HEK293 (cell line): ENCODE measurements at regions not wholly inside any gene's neighbourhood (a gene's known extent, or its start where the extent isn't known, plus 50 kb on each side); places are given as distances from the start of the nearest gene placed in this dataset.
A peak's percentile ranks its signal among the peaks of the same experiment; 100 is the strongest.

Experiments used
- CTCF ChIA-PET: fragments of 350-600 bp; formaldehyde crosslinking; extraction: SDS; loops from one replicate; lab custom pipeline; 2021; ENCODE audit warnings: antibody characterized with exemption; lab: Yijun Ruan, JAX
- POLR2A ChIA-PET: fragments of 300-600 bp; formaldehyde crosslinking; extraction: SDS; loops from one replicate; lab custom pipeline; 2020; ENCODE audit warnings: antibody characterized with exemption, inconsistent platforms; lab: Yijun Ruan, JAX
- H3K27ac ChIP-seq: fragments of 200-500 bp; sonication (Bioruptor generic); 2 replicates; pipeline ENCODE4 v1.5.1; 2014; ENCODE audit warnings: low read depth, low read length, control low read depth, inconsistent platforms; ENCODE audit errors: extremely low read depth
- H3K36me3 ChIP-seq, 2 experiments: fragments of 200-500 bp in 1 of 2; sonication (Bioruptor generic) in 1 of 2; 1 replicate in 1 of 2; 2 replicates in 1 of 2; pipeline ENCODE4 v1.5.1; 2014 to 2017; ENCODE audit warnings: inconsistent platforms in 2 of 2, low read length in 2 of 2; ENCODE audit not compliant: control insufficient read depth in 2 of 2, insufficient read depth in 1 of 2
- H3K4me1 ChIP-seq: fragments of 200-500 bp; sonication (Bioruptor generic); 2 replicates; pipeline ENCODE4 v1.5.1; 2014; ENCODE audit warnings: mild to moderate bottlenecking, low read length, inconsistent platforms; ENCODE audit not compliant: control insufficient read depth, insufficient read depth
- H3K4me3 ChIP-seq: 2 replicates; pipeline ENCODE4 v1.5.1; 2011; ENCODE audit warnings: low read depth, mild to moderate bottlenecking, control low read depth, low read length, moderate library complexity
- H3K9me3 ChIP-seq: fragments of 200-500 bp; sonication (Bioruptor generic); 2 replicates; pipeline ENCODE4 v1.5.1; 2014; ENCODE audit warnings: low read depth, low read length, inconsistent platforms; ENCODE audit not compliant: control insufficient read depth, insufficient read depth
- EGR2 ChIP-seq: fragments of 450-650 bp; formaldehyde crosslinking; IDR thresholded peaks from 2 replicates; pipeline ENCODE4 v1.5.1; 2016; ENCODE audit warnings: low read depth, missing biosample characterization, missing genetic modification characterization
- FEZF1 ChIP-seq: fragments of 450-650 bp; formaldehyde crosslinking; IDR thresholded peaks from 2 replicates; pipeline ENCODE4 v1.5.1; 2016; ENCODE audit warnings: missing biosample characterization, missing genetic modification characterization
- HIC1 ChIP-seq: fragments of 450-650 bp; formaldehyde crosslinking; IDR thresholded peaks from 2 replicates; pipeline ENCODE4 v1.5.1; 2016; ENCODE audit warnings: missing biosample characterization, missing genetic modification characterization
- IKZF3 ChIP-seq: fragments of 450-650 bp; IDR thresholded peaks from 2 replicates; pipeline ENCODE4 v1.5.0; 2018; ENCODE audit warnings: missing biosample characterization, mild to moderate bottlenecking, missing genetic modification characterization, moderate library complexity
- INSM2 ChIP-seq: fragments of 450-650 bp; formaldehyde crosslinking; IDR thresholded peaks from 2 replicates; pipeline ENCODE4 v1.5.1; 2016; ENCODE audit warnings: missing biosample characterization, missing genetic modification characterization
- MYNN ChIP-seq: fragments of 450-650 bp; formaldehyde crosslinking; IDR thresholded peaks from 2 replicates; pipeline ENCODE4 v1.5.1; 2016; ENCODE audit warnings: missing biosample characterization, missing genetic modification characterization, borderline replicate concordance
- PBX3 ChIP-seq: sonication (generic); formaldehyde crosslinking; IDR thresholded peaks from 2 replicates; pipeline ENCODE4 v1.8.1; 2022; ENCODE audit warnings: mild to moderate bottlenecking, moderate library complexity, missing genetic modification reagents
- RBAK ChIP-seq: fragments of 450-650 bp; formaldehyde crosslinking; IDR thresholded peaks from 2 replicates; pipeline ENCODE4 v1.5.1; 2016; ENCODE audit warnings: missing biosample characterization, missing genetic modification characterization
- SP3 ChIP-seq: fragments of 450-650 bp; formaldehyde crosslinking; IDR thresholded peaks from 2 replicates; pipeline ENCODE4 v1.5.1; 2016; ENCODE audit warnings: missing biosample characterization, missing genetic modification characterization
- WT1 ChIP-seq: fragments of 450-650 bp; formaldehyde crosslinking; IDR thresholded peaks from 2 replicates; pipeline ENCODE4 v1.5.1; 2016; ENCODE audit warnings: missing biosample characterization, missing genetic modification characterization
- ZBTB17 ChIP-seq: fragments of 450-650 bp; formaldehyde crosslinking; IDR thresholded peaks from 2 replicates; pipeline ENCODE4 v1.5.1; 2016; ENCODE audit warnings: missing biosample characterization, missing genetic modification characterization
- ZBTB26 ChIP-seq: fragments of 450-650 bp; formaldehyde crosslinking; optimal IDR thresholded peaks from 2 replicates; pipeline ENCODE3; 2016; ENCODE audit warnings: missing biosample characterization, mild to moderate bottlenecking, missing genetic modification characterization
- ZNF146 ChIP-seq: fragments of 450-650 bp; formaldehyde crosslinking; IDR thresholded peaks from 2 replicates; pipeline ENCODE4 v1.5.1; 2016; ENCODE audit warnings: missing biosample characterization, missing genetic modification characterization
- ZNF2 ChIP-seq: fragments of 450-650 bp; formaldehyde crosslinking; IDR thresholded peaks from 2 replicates; pipeline ENCODE4 v1.5.1; 2016; ENCODE audit warnings: missing biosample characterization, missing genetic modification characterization
- ZNF280C ChIP-seq: fragments of 450-650 bp; formaldehyde crosslinking; IDR thresholded peaks from 2 replicates; pipeline ENCODE4 v1.5.1; 2016; ENCODE audit warnings: missing biosample characterization, missing genetic modification characterization
- ZNF394 ChIP-seq: fragments of 450-650 bp; formaldehyde crosslinking; IDR thresholded peaks from 2 replicates; pipeline ENCODE4 v1.5.1; 2016; ENCODE audit warnings: missing biosample characterization, missing genetic modification characterization, mild to moderate bottlenecking, moderate library complexity, borderline replicate concordance
- ZNF404 ChIP-seq: fragments of 450-650 bp; formaldehyde crosslinking; IDR thresholded peaks from 2 replicates; pipeline ENCODE4 v1.5.1; 2017; ENCODE audit warnings: missing biosample characterization, missing genetic modification characterization
- ZNF426 ChIP-seq: fragments of 450-650 bp; formaldehyde crosslinking; IDR thresholded peaks from 2 replicates; pipeline ENCODE4 v1.5.1; 2017; ENCODE audit warnings: missing biosample characterization, missing genetic modification characterization, mild to moderate bottlenecking, inconsistent platforms, moderate library complexity
- ZNF776 ChIP-seq: fragments of 450-650 bp; formaldehyde crosslinking; IDR thresholded peaks from 2 replicates; pipeline ENCODE4 v1.5.0; 2017; ENCODE audit warnings: missing biosample characterization, missing genetic modification characterization, borderline replicate concordance
- ZNF791 ChIP-seq: fragments of 450-650 bp; formaldehyde crosslinking; IDR thresholded peaks from 2 replicates; pipeline ENCODE4 v1.5.1; 2016; ENCODE audit warnings: missing biosample characterization, missing genetic modification characterization
- ZNF843 ChIP-seq: fragments of 450-650 bp; formaldehyde crosslinking; IDR thresholded peaks from 2 replicates; pipeline ENCODE4 v1.5.1; 2016; ENCODE audit warnings: missing biosample characterization, missing genetic modification characterization
- ZXDB ChIP-seq: fragments of 450-650 bp; formaldehyde crosslinking; IDR thresholded peaks from 2 replicates; pipeline ENCODE4 v1.5.1; 2016; ENCODE audit warnings: missing biosample characterization, missing genetic modification characterization
- TF ChIP-seq, protein P1 (sequence below): fragments of 450-650 bp; formaldehyde crosslinking; IDR thresholded peaks from 2 replicates; pipeline ENCODE4 v1.5.1; 2016; ENCODE audit warnings: missing biosample characterization, missing genetic modification characterization

DNA sequence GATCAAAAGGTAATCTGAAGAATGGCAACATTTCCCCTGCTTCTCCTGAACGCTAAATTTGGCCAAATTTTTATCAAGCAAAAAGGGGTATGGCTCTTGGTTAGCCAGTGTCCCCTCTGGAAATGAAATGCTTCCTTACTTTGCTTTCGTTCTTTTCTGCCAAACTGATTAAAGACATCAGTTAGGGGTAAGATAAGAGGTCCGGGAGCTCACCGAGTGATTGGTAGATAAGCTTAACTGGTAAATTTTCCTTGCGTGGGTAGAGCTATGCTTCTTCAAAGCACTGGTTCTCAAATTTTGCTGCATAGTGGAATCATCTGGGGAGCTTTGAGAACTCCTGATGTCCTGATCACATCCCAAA lies 62.7 kb upstream of the MAPRE2 start:
- Histone ChIP-seq H3K4me3 (peak overlapping the region; percentile 76), H3K36me3 (no peaks in the 10 kb centered on the region), H3K27ac (no peak overlapping the region; the same call in 1 of the 2 replicates), H3K4me1 (no peaks in the 10 kb centered on the region), H3K9me3 (no peaks in the 10 kb centered on the region)
- ChIA-PET CTCF (interaction anchor here (0.5 to 0.9 kb wide), 4 partner anchors 10 to 164 kb away, joined by 3 read pairs; no protein-coding TSS in a partner anchor), POLR2A (interaction anchor here (0.9 to 1.6 kb wide), 5 partner anchors 10 to 64 kb away, joined by 3 to 4 read pairs (median 4); partner anchors contain the start of gene MAPRE2)
- TF ChIP-seq INSM2 (tag by site-specific recombination) (no peak), ZNF426 (tag by site-specific recombination) (no peak), ZNF2 (no peak), ZNF776 (tag by site-specific recombination) (no peak), ZNF280C (tag by site-specific recombination) (no peak), ZNF791 (tag by site-specific recombination) (no peak), ZNF146 (tag by site-specific recombination) (no peak), FEZF1 (no peak), ZBTB26 (tag by site-specific recombination) (no peak), MYNN (tag by site-specific recombination) (no peak), EGR2 (tag by site-specific recombination) (no peak), IKZF3 (tag by site-specific recombination) (no peak)
- TF ChIP-seq, protein P1, sequence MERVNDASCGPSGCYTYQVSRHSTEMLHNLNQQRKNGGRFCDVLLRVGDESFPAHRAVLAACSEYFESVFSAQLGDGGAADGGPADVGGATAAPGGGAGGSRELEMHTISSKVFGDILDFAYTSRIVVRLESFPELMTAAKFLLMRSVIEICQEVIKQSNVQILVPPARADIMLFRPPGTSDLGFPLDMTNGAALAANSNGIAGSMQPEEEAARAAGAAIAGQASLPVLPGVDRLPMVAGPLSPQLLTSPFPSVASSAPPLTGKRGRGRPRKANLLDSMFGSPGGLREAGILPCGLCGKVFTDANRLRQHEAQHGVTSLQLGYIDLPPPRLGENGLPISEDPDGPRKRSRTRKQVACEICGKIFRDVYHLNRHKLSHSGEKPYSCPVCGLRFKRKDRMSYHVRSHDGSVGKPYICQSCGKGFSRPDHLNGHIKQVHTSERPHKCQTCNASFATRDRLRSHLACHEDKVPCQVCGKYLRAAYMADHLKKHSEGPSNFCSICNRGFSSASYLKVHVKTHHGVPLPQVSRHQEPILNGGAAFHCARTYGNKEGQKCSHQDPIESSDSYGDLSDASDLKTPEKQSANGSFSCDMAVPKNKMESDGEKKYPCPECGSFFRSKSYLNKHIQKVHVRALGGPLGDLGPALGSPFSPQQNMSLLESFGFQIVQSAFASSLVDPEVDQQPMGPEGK (tag by site-specific recombination) = no peak

- no peak overlapping the region; the same call in 1 of the 2 replicates for H3K27ac ChIP-seq
- H3K36me3 ChIP-seq = no peaks in the 10 kb centered on the region
- H3K9me3 ChIP-seq = no peaks in the 10 kb centered on the region
- POLR2A ChIA-PET = interaction anchor here (0.9 to 1.6 kb wide), 5 partner anchors 10 to 64 kb away, joined by 3 to 4 read pairs (median 4); partner anchors contain the start of gene MAPRE2
- H3K4me3 ChIP-seq = peak overlapping the region; percentile 76
- H3K4me1 ChIP-seq = no peaks in the 10 kb centered on the region
- CTCF ChIA-PET = interaction anchor here (0.5 to 0.9 kb wide), 4 partner anchors 9 to 163 kb away, joined by 3 read pairs; no protein-coding TSS in a partner anchor
- TF ChIP-seq PBX3 (CRISPR knock-in tag) (0 out of 2 replicates have a peak, but pooled peaks have one; percentile 23), ZNF843 (peak; percentile 68), ZXDB (tag by site-specific recombination) (peak; percentile 80), ZNF394 (tag by site-specific recombination) (peak; percentile 23; the same call in 1 of the 2 replicates), RBAK (tag by site-specific recombination) (peak; percentile 99), SP3 (tag by site-specific recombination) (peak; percentile 33; the same call in 1 of the 2 replicates), ZNF404 (tag by site-specific recombination) (no peak), WT1 (tag by site-specific recombination) (peak; percentile 79; the same call in 1 of the 2 replicates), ZBTB17 (peak; percentile 96), ZNF2 (peak; percentile 55; the same call in 1 of the 2 replicates), HIC1 (tag by site-specific recombination) (0 out of 2 replicates have a peak, but pooled peaks have one; percentile 24)
Observed at GRCh38 chr18:34978953-34979608, 62.1 kb upstream of the MAPRE2 start.
